Upper lobe of right lung (tissue), 1 donor: ENCODE measurements at regions not wholly inside any gene's neighbourhood (a gene's known extent, or its start where the extent isn't known, plus 50 kb on each side); places are given as distances from the start of the nearest gene placed in this dataset.

Source experiments
- ATAC-seq: fragments of 200-7000 bp; cut with Tn5 transposase; one replicate; pipeline ENCODE4 v1.9.1; 2020; ENCODE audit warnings: mild to moderate bottlenecking, moderate library complexity
- DNase-seq: peaks from one replicate; pipeline ENCODE4 v3.0.0-alpha.2; 2020
- H3K27ac ChIP-seq: fragments of 200-600 bp; one replicate; pipeline ENCODE4 v1.8.0; 2022
- H3K27me3 ChIP-seq: fragments of 200-600 bp; one replicate; pipeline ENCODE4 v1.8.0; 2022; ENCODE audit warnings: mild to moderate bottlenecking
- H3K36me3 ChIP-seq: fragments of 200-600 bp; one replicate; pipeline ENCODE4 v1.8.0; 2022
- H3K4me1 ChIP-seq: fragments of 200-600 bp; one replicate; pipeline ENCODE4 v1.8.0; 2022
- H3K4me3 ChIP-seq: fragments of 200-600 bp; one replicate; pipeline ENCODE4 v1.8.0; 2022; ENCODE audit warnings: mild to moderate bottlenecking
- H3K9me3 ChIP-seq: fragments of 200-600 bp; one replicate; pipeline ENCODE4 v1.8.0; 2022
- CTCF ChIP-seq: fragments of 200-600 bp; IDR thresholded peaks from one replicate; pipeline ENCODE4 v1.8.0; 2022; ENCODE audit warnings: antibody characterized with exemption
- intact Hi-C: fragments of 100-400 bp; cut with DNase I; formaldehyde crosslinking; loops from one replicate; pipeline ENCODE4 v1.11.0; 2022
- donor health status: DM: no; HTN: yes; CAD: no; lungs with severe emphysema.

DNA sequence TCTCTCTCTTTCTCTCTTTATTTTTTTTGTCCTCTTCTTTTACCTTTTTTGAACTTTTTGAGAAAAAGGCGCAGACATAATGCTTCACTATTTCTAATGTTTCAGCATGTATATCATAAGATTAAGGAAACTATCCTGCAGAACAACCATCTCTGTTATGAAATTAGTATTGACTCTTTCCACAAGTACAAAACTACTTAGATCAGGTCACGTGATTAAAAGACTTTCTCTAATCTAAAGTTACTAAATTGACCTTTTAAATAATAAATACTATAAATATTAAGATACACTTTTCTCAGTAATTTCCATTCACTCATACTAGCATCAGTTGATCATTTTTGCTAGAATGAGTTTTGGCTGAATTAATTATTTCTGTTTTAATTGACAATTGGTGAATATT, 844.5 kb upstream of the LRFN5 start:
- intact Hi-C loops = no loop called here
- Histone ChIP-seq H3K27ac (no peak overlapping the region), H3K9me3 (no peaks in the 10 kb centered on the region), H3K4me3 (no peak overlapping the region), H3K36me3 (no peaks in the 10 kb centered on the region), H3K27me3 (no peaks in the 10 kb centered on the region), H3K4me1 (no peaks in the 10 kb centered on the region)
- ATAC-seq (no peak), DNase-seq (no peak)
- TF ChIP-seq CTCF = no peak

DNA sequence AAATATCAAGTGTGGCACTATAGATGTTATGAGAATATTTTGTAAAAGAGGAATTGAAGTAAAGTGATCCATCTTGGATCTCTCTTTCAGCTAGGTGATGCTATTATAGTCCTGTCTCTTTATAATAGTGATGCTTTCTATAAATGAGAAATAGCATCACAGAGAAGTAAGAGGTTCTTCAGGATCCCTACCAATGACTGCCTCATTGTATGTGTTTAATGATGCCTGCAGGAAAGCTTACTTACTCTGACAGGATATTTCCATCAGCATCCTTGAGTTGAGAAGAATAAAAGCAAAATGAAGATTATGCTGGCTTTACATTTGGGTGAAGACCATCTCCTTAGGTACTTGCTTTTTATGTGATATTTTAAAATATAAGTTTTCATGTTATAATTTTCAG, 846.0 kb upstream of the LRFN5 start:
- DNase-seq = no peak
- intact Hi-C loops = no loop called here
- no peaks in the 10 kb centered on the region for H3K4me1 ChIP-seq
- no peak overlapping the region for H3K27ac ChIP-seq
- H3K9me3 ChIP-seq = no peaks in the 10 kb centered on the region
- H3K27me3 ChIP-seq = no peaks in the 10 kb centered on the region
- TF ChIP-seq CTCF = no peak
- no peak overlapping the region for H3K4me3 ChIP-seq
- no peak for ATAC-seq
- no peaks in the 10 kb centered on the region for H3K36me3 ChIP-seq

DNA sequence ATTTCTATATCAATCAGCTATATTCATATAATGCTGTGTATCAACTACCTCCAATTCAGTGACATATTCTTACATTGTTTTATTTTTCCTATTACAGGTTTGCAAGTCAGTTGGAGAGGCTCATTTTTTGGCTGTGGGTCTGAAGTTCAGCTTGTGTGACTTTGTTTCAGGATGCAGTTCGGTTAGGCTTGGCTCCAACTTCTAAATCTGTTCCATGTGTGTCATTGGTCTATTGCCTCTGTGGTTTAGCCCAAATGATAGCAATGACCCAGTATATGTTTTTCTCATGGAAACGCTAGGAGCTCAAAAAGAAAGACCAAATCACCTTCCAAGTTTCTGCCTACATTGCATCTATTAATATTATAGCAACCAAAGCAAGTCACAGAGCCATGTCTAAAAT, 848.6 kb upstream of the LRFN5 start:
- Histone ChIP-seq H3K36me3 (no peaks in the 10 kb centered on the region), H3K27ac (no peak overlapping the region), H3K4me3 (no peak overlapping the region), H3K9me3 (no peaks in the 10 kb centered on the region), H3K4me1 (no peaks in the 10 kb centered on the region), H3K27me3 (no peaks in the 10 kb centered on the region)
- ATAC-seq (no peak), DNase-seq (no peak)
- intact Hi-C loops = no loop called here
- no peak for TF ChIP-seq CTCF

- H3K27me3 ChIP-seq = no peaks in the 10 kb centered on the region
- H3K4me1 ChIP-seq = no peaks in the 10 kb centered on the region
- no peaks in the 10 kb centered on the region for H3K36me3 ChIP-seq
- no peak for DNase-seq
- H3K4me3 ChIP-seq = no peak overlapping the region
- no peaks in the 10 kb centered on the region for H3K9me3 ChIP-seq
- TF ChIP-seq CTCF = no peak
- intact Hi-C loops = no loop called here
- no peak overlapping the region for H3K27ac ChIP-seq
- ATAC-seq = no peak
Measured at GRCh38 chr14:40757376-40757950, 849.2 kb upstream of the LRFN5 start.

DNA sequence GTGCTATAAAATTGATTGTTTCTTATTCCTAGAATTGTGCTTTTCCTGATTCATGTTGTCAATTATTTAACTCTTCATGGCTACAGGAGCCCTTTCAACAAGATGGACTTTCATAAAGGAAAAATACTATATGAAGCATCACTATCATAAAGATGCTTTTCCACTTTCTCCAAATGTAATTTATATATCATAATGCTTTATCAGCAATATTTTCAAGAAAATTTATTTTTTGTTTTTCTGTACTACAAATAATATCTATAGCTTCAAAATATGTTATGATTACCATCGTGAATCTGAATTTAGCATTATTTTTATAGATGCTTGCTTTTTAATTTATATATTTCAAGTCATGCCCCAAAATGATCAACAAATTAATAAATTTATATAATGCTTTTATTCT, 873.5 kb upstream of the LRFN5 start:
- Histone ChIP-seq H3K9me3 (no peaks in the 10 kb centered on the region), H3K4me1 (no peaks in the 10 kb centered on the region), H3K36me3 (no peaks in the 10 kb centered on the region), H3K27ac (no peak overlapping the region), H3K27me3 (no peaks in the 10 kb centered on the region), H3K4me3 (no peak overlapping the region)
- intact Hi-C loops = no loop called here
- DNase-seq = no peak
- TF ChIP-seq CTCF = no peak
- ATAC-seq = no peak

GRCh38 chr14:40727107-40727506, 879.6 kb upstream of the LRFN5 start:
- H3K4me1 ChIP-seq = no peaks in the 10 kb centered on the region
- H3K36me3 ChIP-seq = no peaks in the 10 kb centered on the region
- H3K27me3 ChIP-seq = no peaks in the 10 kb centered on the region
- intact Hi-C loops = no loop called here
- H3K27ac ChIP-seq = no peak overlapping the region
- ATAC-seq (no peak), DNase-seq (no peak)
- H3K9me3 ChIP-seq = no peaks in the 10 kb centered on the region
- TF ChIP-seq CTCF = no peak
- H3K4me3 ChIP-seq = no peak overlapping the region
